Psoas muscle (tissue), 7 donors: ENCODE measurements at regions not wholly inside any gene's neighbourhood (a gene's known extent, or its start where the extent isn't known, plus 50 kb on each side); places are given as distances from the start of the nearest gene placed in this dataset.

Source experiments
- ATAC-seq, 4 donors: fragments of 200-7000 bp; cut with Tn5 transposase; one replicate each; pipeline ENCODE4 v1.9.1; 2020; ENCODE audit warnings: moderate library complexity in 3 of 4, mild to moderate bottlenecking in 2 of 4
- DNase-seq, 2 donors: peaks; one replicate each; pipeline ENCODE4 v3.0.0-alpha.2; 2020
- H3K27ac ChIP-seq: fragments of 200-600 bp; one replicate; pipeline ENCODE4 v1.8.0; 2022
- H3K27me3 ChIP-seq, 3 donors: fragments of 200-600 bp in 1 of 3; one replicate each; pipeline versions ENCODE4 v1.6.1 to v1.8.0; 2013 to 2022; ENCODE audit warnings: low read length in 2 of 3, mild to moderate bottlenecking in 2 of 3, moderate library complexity in 1 of 3; ENCODE audit not compliant: insufficient read depth in 3 of 3
- H3K36me3 ChIP-seq, 2 donors: fragments of 200-600 bp in 1 of 2; one replicate each; pipeline versions ENCODE4 v1.6.1 to v1.8.0; 2013 to 2022; ENCODE audit warnings: low read depth in 1 of 2, mild to moderate bottlenecking in 1 of 2, moderate library complexity in 1 of 2; ENCODE audit not compliant: insufficient read depth in 1 of 2
- H3K4me1 ChIP-seq: fragments of 200-600 bp; one replicate; pipeline ENCODE4 v1.8.0; 2022
- H3K4me3 ChIP-seq: fragments of 200-600 bp; one replicate; pipeline ENCODE4 v1.8.0; 2022; ENCODE audit warnings: mild to moderate bottlenecking
- H3K9me3 ChIP-seq: fragments of 200-600 bp; one replicate; pipeline ENCODE4 v1.8.0; 2022
- WGBS, 3 donors: extraction: QIAGEN DNeasy Blood & Tissue Kit; methylation state at CpG; one replicate each; pipeline versions ENCODE4 v1.1.6 to v1.1.7; 2013; 5-methylcytosine and 5-hydroxymethylcytosine counted together
- intact Hi-C, 2 donors: fragments of 100-400 bp; cut with DNase I; formaldehyde crosslinking; loops; one replicate each; pipeline versions ENCODE4 v1.11.0 to v1.14.2; 2022
- TF ChIP-seq, protein P1 (sequence below): fragments of 200-600 bp; IDR thresholded peaks from one replicate; pipeline ENCODE4 v1.8.0; 2022; ENCODE audit warnings: antibody characterized with exemption
- donor health status: healthy with polysubstance abuse.
- donor health status: DM: no; HTN: no; CAD: no; lungs with moderate emphysema.
- donor health status: Bipolar disorder and iron deficiency.
- donor health status: healthy.
- donor health status: DM: yes; HTN: yes; CAD: no.
- donor health status: DM: no; HTN: no; CAD: no.
- donor health status: DM: yes; HTN: yes; CAD: no.

DNA sequence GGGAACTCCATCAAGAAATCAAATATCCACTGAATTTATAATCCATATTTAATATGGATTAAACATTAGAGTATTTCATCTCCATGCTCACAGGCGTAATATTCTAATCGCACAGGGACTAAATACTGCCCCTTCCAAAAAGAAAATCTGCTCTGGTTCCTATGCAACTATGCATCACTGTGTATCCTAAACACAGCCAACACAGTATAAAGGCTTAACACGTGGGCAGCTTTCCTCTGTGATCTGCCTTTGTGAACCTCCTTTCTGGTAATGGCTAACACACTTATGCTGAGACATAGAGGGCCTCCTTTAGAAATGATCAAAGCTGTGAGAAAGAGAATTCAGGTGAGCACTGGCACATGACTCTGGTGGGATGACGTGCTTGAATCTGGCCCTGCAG, 110.2 kb downstream of the RAB11FIP2 start:
- H3K27me3 ChIP-seq = no peaks in the 10 kb centered on the region
- H3K36me3 ChIP-seq = no peaks in the 10 kb centered on the region
- H3K9me3 ChIP-seq = no peaks in the 10 kb centered on the region
- TF ChIP-seq, protein P1, sequence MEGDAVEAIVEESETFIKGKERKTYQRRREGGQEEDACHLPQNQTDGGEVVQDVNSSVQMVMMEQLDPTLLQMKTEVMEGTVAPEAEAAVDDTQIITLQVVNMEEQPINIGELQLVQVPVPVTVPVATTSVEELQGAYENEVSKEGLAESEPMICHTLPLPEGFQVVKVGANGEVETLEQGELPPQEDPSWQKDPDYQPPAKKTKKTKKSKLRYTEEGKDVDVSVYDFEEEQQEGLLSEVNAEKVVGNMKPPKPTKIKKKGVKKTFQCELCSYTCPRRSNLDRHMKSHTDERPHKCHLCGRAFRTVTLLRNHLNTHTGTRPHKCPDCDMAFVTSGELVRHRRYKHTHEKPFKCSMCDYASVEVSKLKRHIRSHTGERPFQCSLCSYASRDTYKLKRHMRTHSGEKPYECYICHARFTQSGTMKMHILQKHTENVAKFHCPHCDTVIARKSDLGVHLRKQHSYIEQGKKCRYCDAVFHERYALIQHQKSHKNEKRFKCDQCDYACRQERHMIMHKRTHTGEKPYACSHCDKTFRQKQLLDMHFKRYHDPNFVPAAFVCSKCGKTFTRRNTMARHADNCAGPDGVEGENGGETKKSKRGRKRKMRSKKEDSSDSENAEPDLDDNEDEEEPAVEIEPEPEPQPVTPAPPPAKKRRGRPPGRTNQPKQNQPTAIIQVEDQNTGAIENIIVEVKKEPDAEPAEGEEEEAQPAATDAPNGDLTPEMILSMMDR = no peak
- H3K4me1 ChIP-seq = no peaks in the 10 kb centered on the region
- 44 to 50% (median 49%) methylated on average over 4 of the region's 4 CpGs for WGBS, 3 donors
- H3K4me3 ChIP-seq = no peak overlapping the region
- DNase-seq (no peak), ATAC-seq (no peak)
- H3K27ac ChIP-seq = peak overlapping the region; percentile 23
- intact Hi-C loops = no loop called here

DNA sequence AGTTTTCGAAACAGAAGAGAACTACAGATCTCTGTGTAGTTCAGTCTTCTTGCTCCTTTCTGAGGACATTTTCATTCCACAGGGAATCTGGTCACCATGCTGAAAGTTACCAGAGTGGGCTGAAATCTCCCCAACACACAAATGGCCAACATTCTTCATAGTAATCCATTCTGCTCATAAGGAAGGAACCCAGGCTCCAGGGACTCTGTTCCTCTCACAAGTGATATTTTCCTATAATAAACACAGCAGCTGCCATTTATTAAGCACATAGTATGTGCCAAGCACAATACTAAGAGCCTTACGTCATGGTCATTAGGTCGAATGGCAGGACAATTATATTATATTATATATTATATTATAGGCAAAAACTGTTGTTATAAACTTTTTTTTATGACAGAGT, 109.8 kb downstream of the RAB11FIP2 start:
- 64 to 68% (median 65%) methylated on average over 3 of the region's 3 CpGs for WGBS, 3 donors
- H3K27ac ChIP-seq = no peak overlapping the region
- intact Hi-C loops = no loop called here
- no peaks in the 10 kb centered on the region for H3K4me1 ChIP-seq
- no peak for ATAC-seq
- TF ChIP-seq, protein P1 = no peak
- no peaks in the 10 kb centered on the region for H3K9me3 ChIP-seq
- no peaks in the 10 kb centered on the region for H3K36me3 ChIP-seq
- H3K27me3 ChIP-seq = no peaks in the 10 kb centered on the region
- no peak for DNase-seq
- no peak overlapping the region for H3K4me3 ChIP-seq

DNA sequence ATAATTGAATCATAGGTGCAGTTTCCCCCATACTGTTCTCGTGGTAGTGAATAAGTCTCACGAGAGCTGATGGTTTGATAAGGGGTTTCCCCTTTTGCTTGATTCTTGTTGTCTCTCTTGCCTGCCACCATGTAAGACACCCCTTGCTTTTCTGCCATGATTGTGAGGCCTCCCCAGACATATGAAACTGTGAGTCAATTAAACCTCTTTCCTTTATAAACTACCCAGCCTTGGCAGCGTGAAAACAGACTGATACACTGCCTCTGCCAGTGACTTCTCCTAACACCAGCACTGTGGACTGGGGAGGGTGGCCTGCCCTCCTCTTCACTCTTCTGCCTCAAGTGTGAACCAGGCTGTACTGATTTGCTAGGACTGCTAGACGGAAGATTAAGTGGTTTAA, 108.6 kb downstream of the RAB11FIP2 start:
- ATAC-seq (no peak), DNase-seq (no peak)

DNA sequence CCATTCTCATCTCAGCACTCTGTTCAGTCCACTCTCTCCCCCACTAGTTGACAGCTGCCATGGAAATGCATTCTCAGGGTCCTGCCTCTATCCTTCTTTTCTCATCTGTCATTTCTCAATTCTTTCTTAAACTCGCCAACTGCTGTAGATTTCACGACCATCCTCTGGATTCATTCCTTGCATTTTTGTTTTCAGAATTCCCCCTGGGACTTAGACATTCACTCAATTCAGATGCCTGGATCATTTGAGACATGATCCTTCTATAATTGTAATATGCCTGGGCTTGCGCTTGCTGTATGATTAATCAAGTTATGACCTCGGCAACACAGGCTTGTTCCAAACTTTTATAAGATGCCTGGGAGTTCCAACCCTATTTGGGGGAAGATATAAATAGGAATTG, 104.5 kb downstream of the RAB11FIP2 start:
- Histone ChIP-seq H3K4me1 (no peaks in the 10 kb centered on the region), H3K4me3 (no peak overlapping the region), H3K27me3 (peaks cover 0 to 5% (median 0%) of the 10 kb centered on the region in 3 donors), H3K36me3 (no peaks in the 10 kb centered on the region), H3K9me3 (no peaks in the 10 kb centered on the region), H3K27ac (no peak overlapping the region)
- ATAC-seq (no peak), DNase-seq (no peak)
- TF ChIP-seq, protein P1 = no peak
- 22 to 35% (median 25%) methylated on average over 4 of the region's 4 CpGs for WGBS, 3 donors
- intact Hi-C loops = no loop called here

More for the DNA sequence above, 108.6 kb downstream of the RAB11FIP2 start:
- H3K4me1 ChIP-seq = no peaks in the 10 kb centered on the region
- no peaks in the 10 kb centered on the region for H3K27me3 ChIP-seq
- intact Hi-C loops = no loop called here
- no peaks in the 10 kb centered on the region for H3K36me3 ChIP-seq
- H3K9me3 ChIP-seq = no peaks in the 10 kb centered on the region
- H3K4me3 ChIP-seq = no peak overlapping the region
- no peak overlapping the region for H3K27ac ChIP-seq
- TF ChIP-seq, protein P1 = no peak
- WGBS, 3 donors = 79 to 92% (median 92%) methylated on average over 4 of the region's 4 CpGs

DNA sequence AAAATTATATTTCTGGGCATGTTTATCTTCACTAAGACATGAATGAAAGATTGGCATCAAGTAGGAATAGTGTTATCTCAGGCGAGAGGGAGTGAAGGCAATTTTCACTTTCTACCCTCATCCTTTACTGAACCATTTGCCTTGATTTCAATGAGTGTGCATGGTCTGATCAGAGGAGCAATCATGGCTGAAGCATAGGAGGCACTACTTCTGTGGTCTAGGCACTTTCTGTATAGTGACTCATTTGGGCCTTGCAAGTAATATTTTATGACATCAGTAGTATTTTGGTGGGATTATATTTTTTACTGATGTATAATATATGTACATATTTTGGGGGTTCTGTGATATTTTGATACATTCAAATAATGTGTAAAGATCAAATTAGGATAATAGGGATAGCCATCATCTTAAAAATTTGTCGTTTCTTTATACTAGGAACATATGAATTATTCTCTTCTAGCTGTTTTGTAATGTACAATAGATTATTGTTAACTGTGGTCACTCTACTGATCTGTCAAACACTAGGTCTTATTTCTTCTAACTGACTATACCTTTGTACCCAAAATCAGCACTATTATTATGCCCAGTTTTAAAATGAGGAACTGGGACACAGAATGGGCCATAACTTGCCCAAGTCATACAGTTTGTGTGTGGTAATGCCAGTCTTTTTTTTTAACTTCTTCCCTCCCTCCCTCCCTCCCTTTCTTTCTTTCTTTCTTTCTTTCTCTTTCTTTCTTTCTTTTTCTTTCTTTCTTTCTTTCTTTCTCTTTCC, 101.9 kb downstream of the RAB11FIP2 start:
- H3K4me3 ChIP-seq = no peak overlapping the region
- WGBS, 3 donors = 79 to 85% (median 82%) methylated on average over 2 of the region's 2 CpGs
- H3K9me3 ChIP-seq = no peaks in the 10 kb centered on the region
- H3K36me3 ChIP-seq = no peaks in the 10 kb centered on the region
- no peak for DNase-seq
- H3K27me3 ChIP-seq = peaks cover 0 to 6% (median 0%) of the 10 kb centered on the region in 3 donors
- TF ChIP-seq, protein P1 = no peak
- intact Hi-C loops = no loop called here
- ATAC-seq = no peak
- H3K27ac ChIP-seq = no peak overlapping the region
- no peaks in the 10 kb centered on the region for H3K4me1 ChIP-seq
